ENCODE measurements at regions not wholly inside any gene's neighbourhood (a gene's known extent, or its start where the extent isn't known, plus 50 kb on each side); places are given as distances from the start of the nearest gene placed in this dataset.

GRCh38 chr6:165864925-165865324 is 201.9 kb upstream of the PDE10A start:
- DNase-seq, result no peak

GRCh38 chr6:165864218-165864617 is 201.2 kb upstream of the PDE10A start:
- no peak for DNase-seq

- DNase-seq, result no peak
Measured at GRCh38 chr6:165863801-165864200, 200.8 kb upstream of the PDE10A start.

GRCh38 chr6:165862813-165863212 is 199.8 kb upstream of the PDE10A start:
- DNase-seq, result no peak

GRCh38 chr6:165861226-165861625 is 198.2 kb upstream of the PDE10A start:
- no peak for DNase-seq

- DNase-seq, result no peak
Measured at GRCh38 chr6:165858586-165858985, 195.5 kb upstream of the PDE10A start.

GRCh38 chr6:165855856-165856255 is 192.8 kb upstream of the PDE10A start:
- no peak for DNase-seq

- no peak for DNase-seq
Measured at GRCh38 chr6:165854863-165855593, 192.0 kb upstream of the PDE10A start.

- no peak for DNase-seq
Measured at GRCh38 chr6:165854061-165854862, 191.2 kb upstream of the PDE10A start.

- no peak for DNase-seq
Measured at GRCh38 chr6:165852676-165853075, 189.6 kb upstream of the PDE10A start.

- DNase-seq, result peak; percentile 79
Measured at GRCh38 chr6:165850434-165851019, 187.5 kb upstream of the PDE10A start.

- no peak for DNase-seq
Measured at GRCh38 chr6:165849534-165850430, 186.7 kb upstream of the PDE10A start.

GRCh38 chr6:165848086-165848426 is 185.0 kb upstream of the PDE10A start:
- no peak for DNase-seq

- no peak for DNase-seq
Measured at GRCh38 chr6:165847407-165848085, 184.5 kb upstream of the PDE10A start.

GRCh38 chr6:165846123-165846966 is 183.3 kb upstream of the PDE10A start:
- no peak for DNase-seq

- DNase-seq, result no peak
Measured at GRCh38 chr6:165845493-165845892, 182.5 kb upstream of the PDE10A start.

- DNase-seq, result no peak
Measured at GRCh38 chr6:165844801-165845364, 181.8 kb upstream of the PDE10A start.

GRCh38 chr6:165844232-165844631 is 181.2 kb upstream of the PDE10A start:
- DNase-seq, result no peak

- no peak for DNase-seq
Measured at GRCh38 chr6:165843568-165844113, 180.6 kb upstream of the PDE10A start.

GRCh38 chr6:165843121-165843520 is 180.1 kb upstream of the PDE10A start:
- no peak for DNase-seq
